Heart left ventricle (tissue), 16 donors: ENCODE measurements at regions not wholly inside any gene's neighbourhood (a gene's known extent, or its start where the extent isn't known, plus 50 kb on each side); places are given as distances from the start of the nearest gene placed in this dataset.

Experiments used
- ATAC-seq, 4 donors: fragments of 200-7000 bp; cut with Tn5 transposase; one replicate each; pipeline ENCODE4 v1.9.1; 2020 to 2022; ENCODE audit warnings: moderate library complexity in 4 of 4, mild to moderate bottlenecking in 3 of 4, moderate number of reproducible peaks in 1 of 4
- DNase-seq, 5 donors: peaks; one replicate each; pipeline ENCODE4 v3.0.0-alpha.2; 2020
- H3K27ac ChIP-seq, 12 donors: fragments of 200-600 bp; sonication (generic) in 4 of 12; one replicate each; pipeline versions ENCODE4 v1.5.0 to v1.8.0; 2016 to 2022; ENCODE audit warnings: mild to moderate bottlenecking in 2 of 12
- H3K27me3 ChIP-seq, 9 donors: fragments of 200-600 bp; sonication (generic) in 2 of 9; one replicate each; pipeline versions ENCODE4 v1.5.1 to v1.8.0; 2016 to 2022; ENCODE audit warnings: mild to moderate bottlenecking in 3 of 9
- H3K36me3 ChIP-seq, 9 donors: fragments of 200-600 bp; sonication (generic) in 2 of 9; one replicate each; pipeline versions ENCODE4 v1.5.0 to v1.8.0; 2018 to 2022; ENCODE audit warnings: mild to moderate bottlenecking in 2 of 9
- H3K4me1 ChIP-seq, 12 donors: fragments of 200-600 bp; sonication (generic) in 4 of 12; one replicate each; pipeline versions ENCODE4 v1.5.0 to v1.8.0; 2016 to 2022; ENCODE audit warnings: mild to moderate bottlenecking in 3 of 12
- H3K4me3 ChIP-seq, 12 donors: fragments of 200-600 bp; sonication (generic) in 4 of 12; one replicate each; pipeline versions ENCODE4 v1.5.0 to v1.8.0; 2017 to 2022; ENCODE audit warnings: mild to moderate bottlenecking in 9 of 12, moderate library complexity in 4 of 12
- H3K9me3 ChIP-seq, 12 donors: fragments of 200-600 bp; sonication (generic) in 4 of 12; one replicate each; pipeline versions ENCODE4 v1.5.0 to v1.8.0; 2016 to 2022; ENCODE audit warnings: mild to moderate bottlenecking in 1 of 12
- POLR2A ChIP-seq, 2 donors: fragments of 450-650 bp; IDR thresholded peaks; one replicate each; pipeline ENCODE4 v1.6.1; 2017; ENCODE audit warnings: antibody characterized with exemption in 2 of 2, mild to moderate bottlenecking in 2 of 2, moderate library complexity in 2 of 2
- WGBS, 4 donors: extraction: QIAGEN DNeasy Blood & Tissue Kit in 2 of 4; methylation state at CpG; one replicate each; pipeline versions ENCODE4 v1.1.5 to v1.1.7; 2013 to 2018; 5-methylcytosine and 5-hydroxymethylcytosine counted together
- intact Hi-C, 10 donors: fragments of 100-400 bp; cut with DNase I; formaldehyde crosslinking; loops; one replicate each; pipeline versions ENCODE4 v1.11.1 to v1.14.2; 2022
- TF ChIP-seq, protein P1 (sequence below), 12 donors: fragments of 200-600 bp; sonication (generic) in 4 of 12; IDR thresholded peaks; one replicate each; pipeline versions ENCODE4 v1.5.0 to v1.8.0; 2018 to 2022; ENCODE audit warnings: antibody characterized with exemption in 12 of 12, mild to moderate bottlenecking in 5 of 12
- donor health status: ischemic (EF 13 %, LVEDD 7.1; RV severe dilation, severe dysfunction).
- donor health status: healthy with polysubstance abuse.
- donor health status: DM: no; HTN: yes; CAD: no.
- donor health status: DM: no; HTN: no; CAD: no.
- donor health status: ischemic (EF 25% LVEDD 6.9; RV normal size, moderate dysfunction).
- donor health status: ischemic (EF 25% LVEDD 5.7; RV mildly dilated, moderate dysfunction).
- donor health status: healthy.
- donor health status: DM: yes; HTN: yes; CAD: no.
- donor health status: ischemic (EF 35%, LVEDD 5.7; RV mildly dilated, moderate dysfunction).
- donor health status: nonischemic (EF 11% LVEDD 7.7; RV severe dilation, severe dysfunction).
- donor health status: DM: yes; HTN: yes; CAD: no.
- donor health status: PGD.
- donor health status: ischemic (EF 29% LVEDD 5.4; RV normal size, mild dysfunction).
- donor health status: nonischemic (EF 23%, LVEDD 6.1; RV moderate dilation, normal function).

DNA sequence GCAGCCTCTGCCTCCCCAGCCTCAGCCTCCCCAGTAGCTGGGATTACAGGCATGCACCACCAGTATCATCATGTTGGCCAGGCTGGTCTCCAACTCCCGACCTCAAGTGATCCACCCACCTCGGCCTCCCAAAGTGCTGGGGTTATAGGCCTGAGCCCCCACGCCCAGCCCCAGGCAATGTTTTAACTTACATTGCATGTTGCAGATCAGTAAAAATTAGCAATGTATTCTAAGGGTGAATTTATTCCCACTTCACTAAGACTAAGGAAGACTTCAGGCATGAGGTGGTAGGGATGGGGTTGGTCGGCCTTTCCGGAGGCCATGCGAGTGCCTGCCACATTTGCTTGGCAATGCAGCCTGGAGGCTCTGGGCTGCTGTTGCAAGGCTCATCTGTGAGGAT, 66.8 kb upstream of the JDP2 start:
- H3K4me1 ChIP-seq: peaks cover 0 to 16% (median 4%) of the 10 kb centered on the region in 12 donors
- intact Hi-C loops: no loop called here
- H3K9me3 ChIP-seq: no peaks in the 10 kb centered on the region
- TF ChIP-seq POLR2A (IDR thresholded peaks at IDR 0.05): no peak
- TF ChIP-seq, protein P1, sequence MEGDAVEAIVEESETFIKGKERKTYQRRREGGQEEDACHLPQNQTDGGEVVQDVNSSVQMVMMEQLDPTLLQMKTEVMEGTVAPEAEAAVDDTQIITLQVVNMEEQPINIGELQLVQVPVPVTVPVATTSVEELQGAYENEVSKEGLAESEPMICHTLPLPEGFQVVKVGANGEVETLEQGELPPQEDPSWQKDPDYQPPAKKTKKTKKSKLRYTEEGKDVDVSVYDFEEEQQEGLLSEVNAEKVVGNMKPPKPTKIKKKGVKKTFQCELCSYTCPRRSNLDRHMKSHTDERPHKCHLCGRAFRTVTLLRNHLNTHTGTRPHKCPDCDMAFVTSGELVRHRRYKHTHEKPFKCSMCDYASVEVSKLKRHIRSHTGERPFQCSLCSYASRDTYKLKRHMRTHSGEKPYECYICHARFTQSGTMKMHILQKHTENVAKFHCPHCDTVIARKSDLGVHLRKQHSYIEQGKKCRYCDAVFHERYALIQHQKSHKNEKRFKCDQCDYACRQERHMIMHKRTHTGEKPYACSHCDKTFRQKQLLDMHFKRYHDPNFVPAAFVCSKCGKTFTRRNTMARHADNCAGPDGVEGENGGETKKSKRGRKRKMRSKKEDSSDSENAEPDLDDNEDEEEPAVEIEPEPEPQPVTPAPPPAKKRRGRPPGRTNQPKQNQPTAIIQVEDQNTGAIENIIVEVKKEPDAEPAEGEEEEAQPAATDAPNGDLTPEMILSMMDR (IDR thresholded peaks at IDR 0.05): no peak
- 79 to 93% (median 85%) methylated on average over 6 of the region's 6 CpGs for WGBS, 4 donors
- no peak overlapping the region for H3K4me3 ChIP-seq
- H3K36me3 ChIP-seq: no peaks in the 10 kb centered on the region
- no peak for DNase-seq
- no peak for ATAC-seq
- H3K27me3 ChIP-seq: no peaks in the 10 kb centered on the region
- no peak overlapping the region for H3K27ac ChIP-seq

DNA sequence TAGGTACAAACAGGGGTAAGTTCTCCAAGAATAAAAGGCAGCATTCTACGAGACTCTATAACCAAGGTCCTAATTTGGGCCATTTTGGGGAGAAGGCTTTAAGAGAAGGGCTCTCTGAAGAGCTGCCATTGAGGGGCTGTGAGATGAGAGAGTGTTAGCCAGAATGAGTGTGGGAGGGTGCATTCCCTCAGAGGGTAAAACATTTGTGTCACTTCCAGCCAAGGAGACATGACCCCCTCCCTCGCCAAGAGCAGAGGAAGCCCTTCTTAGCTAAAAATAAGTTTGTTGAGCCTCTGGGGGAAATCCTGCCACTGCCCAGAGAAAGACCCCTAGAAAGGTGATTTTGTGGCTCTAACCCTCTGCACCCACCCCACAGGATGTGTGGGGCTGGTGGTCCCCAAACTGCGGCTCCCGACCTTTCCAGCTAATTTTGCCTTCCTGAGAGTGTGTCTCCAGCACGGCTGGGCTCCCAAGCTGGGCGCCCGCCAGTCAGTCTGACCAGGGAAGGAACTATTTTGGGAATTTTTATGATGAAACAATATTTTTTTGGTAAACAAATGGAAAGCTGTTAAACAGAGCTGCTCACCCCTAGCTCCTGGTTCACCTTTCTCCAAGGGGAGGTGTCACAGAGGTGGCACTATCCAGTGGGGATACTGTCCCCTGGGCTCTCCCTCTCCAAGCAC, 65.9 kb upstream of the JDP2 start:
- 49 to 73% (median 58%) methylated on average over 7 of the region's 7 CpGs for WGBS, 4 donors
- H3K9me3 ChIP-seq: no peaks in the 10 kb centered on the region
- H3K36me3 ChIP-seq: no peaks in the 10 kb centered on the region
- TF ChIP-seq, protein P1 (IDR thresholded peaks at IDR 0.05): no peak
- no peak for TF ChIP-seq POLR2A (IDR thresholded peaks at IDR 0.05)
- ATAC-seq (peak in 2 of 4 donors; percentile 34 to 42), DNase-seq (no peak)
- H3K4me3 ChIP-seq: no peak overlapping the region
- intact Hi-C loops: no loop called here
- H3K27ac ChIP-seq: peak overlapping the region in 2 of 12 donors; percentile 14 to 44
- H3K27me3 ChIP-seq: no peaks in the 10 kb centered on the region
- peaks cover 0 to 16% (median 4%) of the 10 kb centered on the region in 12 donors for H3K4me1 ChIP-seq

DNA sequence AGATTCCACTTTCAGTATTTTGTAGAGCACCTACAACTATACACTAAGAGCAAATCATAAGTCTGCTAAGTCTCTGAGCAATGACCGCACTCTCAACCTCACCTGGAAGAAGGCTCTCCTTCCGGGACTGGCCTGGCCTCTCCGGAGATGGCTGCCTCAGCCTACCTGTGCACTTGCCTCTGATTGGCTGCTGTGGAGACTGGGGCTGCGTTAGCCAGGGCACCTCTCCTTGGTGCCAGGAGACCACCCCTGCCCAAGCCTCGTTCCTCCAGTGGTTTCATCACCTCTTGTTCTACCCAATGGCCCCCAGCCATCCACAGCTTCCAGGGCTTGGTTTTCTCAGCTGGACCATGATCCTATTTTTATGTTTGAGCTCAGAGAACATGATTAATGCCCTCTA, 64.7 kb upstream of the JDP2 start:
- H3K4me1 ChIP-seq: peaks cover 0 to 16% (median 4%) of the 10 kb centered on the region in 12 donors
- no peak for DNase-seq
- ATAC-seq: peak in 1 of 4 donors; percentile 36
- no peaks in the 10 kb centered on the region for H3K27me3 ChIP-seq
- H3K36me3 ChIP-seq: no peaks in the 10 kb centered on the region
- no peak for TF ChIP-seq POLR2A (IDR thresholded peaks at IDR 0.05)
- TF ChIP-seq, protein P1 (IDR thresholded peaks at IDR 0.05): no peak
- H3K4me3 ChIP-seq: no peak overlapping the region
- H3K27ac ChIP-seq: no peak overlapping the region
- 91 to 98% (median 95%) methylated on average over 5 of the region's 5 CpGs for WGBS, 4 donors
- no peaks in the 10 kb centered on the region for H3K9me3 ChIP-seq
- intact Hi-C loops: no loop called here

DNA sequence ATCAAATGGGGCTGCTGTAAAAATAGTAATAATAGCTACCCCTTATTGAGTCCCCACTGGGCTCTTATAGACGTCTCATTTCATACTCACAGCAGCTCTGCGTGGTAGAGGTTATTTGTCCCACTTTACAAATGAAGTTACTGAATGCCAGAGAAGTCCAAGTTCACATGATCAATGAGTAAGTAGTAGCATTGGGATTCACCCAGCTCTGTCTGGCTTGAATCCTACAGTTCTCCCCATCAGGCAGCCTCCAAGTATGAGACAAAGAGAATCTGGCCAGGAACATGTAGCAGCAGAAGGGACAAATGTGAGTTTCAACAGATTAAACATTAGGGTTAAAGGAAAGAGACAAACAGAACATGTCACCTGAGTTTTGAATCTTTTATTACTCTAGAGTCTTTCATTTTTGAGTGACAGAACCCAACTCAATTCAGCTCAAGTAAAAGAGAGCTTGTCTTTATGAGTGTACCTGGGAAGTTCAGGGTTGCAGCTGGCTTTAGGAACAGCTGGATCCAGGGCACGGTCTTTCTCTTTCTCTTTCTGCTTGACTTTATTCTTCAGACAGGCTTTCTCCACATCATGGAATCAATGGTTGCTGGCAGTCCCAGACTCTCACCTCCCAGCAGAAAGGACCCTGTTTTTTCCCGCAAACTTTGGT, 64.1 kb upstream of the JDP2 start:
- TF ChIP-seq, protein P1 (IDR thresholded peaks at IDR 0.05): no peak
- no peak for TF ChIP-seq POLR2A (IDR thresholded peaks at IDR 0.05)
- Histone ChIP-seq H3K27ac (no peak overlapping the region), H3K36me3 (no peaks in the 10 kb centered on the region), H3K9me3 (peaks cover 0 to 2% (median 0%) of the 10 kb centered on the region in 12 donors), H3K4me1 (peaks cover 0 to 16% (median 4%) of the 10 kb centered on the region in 12 donors), H3K27me3 (no peaks in the 10 kb centered on the region), H3K4me3 (no peak overlapping the region)
- intact Hi-C loops: no loop called here
- 84 to 95% (median 90%) methylated on average over 4 of the region's 4 CpGs for WGBS, 4 donors
- DNase-seq (no peak), ATAC-seq (no peak)
